Spleen (tissue), 11 donors: ENCODE measurements at regions not wholly inside any gene's neighbourhood (a gene's known extent, or its start where the extent isn't known, plus 50 kb on each side); places are given as distances from the start of the nearest gene placed in this dataset.

Source experiments
- DNase-seq: peaks from one replicate; pipeline ENCODE4 v3.0.0-alpha.2; 2020
- H3K27ac ChIP-seq, 8 donors: fragments of 200-600 bp; sonication (generic) in 7 of 8; 1 replicate in 4 of 8; 2 replicates in 4 of 8; pipeline versions ENCODE4 v1.5.0 to v1.8.0; 2016 to 2021; ENCODE audit warnings: inconsistent platforms in 4 of 8, mild to moderate bottlenecking in 4 of 8, moderate library complexity in 1 of 8
- H3K27me3 ChIP-seq, 7 donors: fragments of 200-600 bp; sonication (generic) in 6 of 7; replicated peaks in 1 of 7; 1 replicate in 4 of 7; 2 replicates in 3 of 7; pipeline versions ENCODE4 v1.5.0 to v1.8.0; 2016 to 2021; ENCODE audit warnings: inconsistent platforms in 3 of 7, mild to moderate bottlenecking in 1 of 7
- H3K36me3 ChIP-seq, 6 donors: fragments of 200-600 bp; sonication (generic) in 5 of 6; 1 replicate in 4 of 6; 2 replicates in 2 of 6; pipeline versions ENCODE4 v1.5.0 to v1.8.0; 2016 to 2021; ENCODE audit warnings: inconsistent platforms in 2 of 6
- H3K4me1 ChIP-seq, 6 donors: fragments of 200-600 bp; sonication (generic) in 5 of 6; 1 replicate in 3 of 6; 2 replicates in 3 of 6; pipeline versions ENCODE4 v1.5.0 to v1.8.0; 2016 to 2021; ENCODE audit warnings: inconsistent platforms in 3 of 6
- H3K4me3 ChIP-seq, 8 donors: fragments of 200-600 bp; sonication (generic) in 7 of 8; 1 replicate in 4 of 8; 2 replicates in 4 of 8; pipeline versions ENCODE4 v1.5.0 to v1.8.0; 2016 to 2021; ENCODE audit warnings: inconsistent platforms in 4 of 8, mild to moderate bottlenecking in 4 of 8, moderate library complexity in 2 of 8
- H3K9me3 ChIP-seq, 8 donors: fragments of 200-600 bp; sonication (generic) in 7 of 8; 1 replicate in 4 of 8; 2 replicates in 4 of 8; pipeline versions ENCODE4 v1.5.0 to v1.8.0; 2016 to 2021; ENCODE audit warnings: inconsistent platforms in 4 of 8
- CTCF ChIP-seq, 11 experiments: fragments of 200-600 bp in 7 of 11; fragments of 450-650 bp in 4 of 11; sonication (generic) in 4 of 11; IDR thresholded peaks in 8 of 11; conservative IDR thresholded peaks in 3 of 11; 1 replicate in 7 of 11; 2 replicates in 4 of 11; pipeline versions ENCODE4 v1.4.0 to v1.8.0; 2016 to 2021; ENCODE audit warnings: antibody characterized with exemption in 11 of 11, inconsistent platforms in 4 of 11, mild to moderate bottlenecking in 1 of 11
- POLR2A ChIP-seq, 3 donors: fragments of 450-650 bp; IDR thresholded peaks; one replicate each; pipeline ENCODE4 v1.5.1; 2017; ENCODE audit warnings: antibody characterized with exemption in 3 of 3, mild to moderate bottlenecking in 1 of 3
- POLR2AphosphoS5 ChIP-seq, 3 donors: sonication (generic); formaldehyde crosslinking; IDR thresholded peaks; one replicate each; pipeline ENCODE4 v1.5.1; 2017; ENCODE audit warnings: antibody characterized with exemption in 3 of 3
- WGBS, 5 donors: extraction: QIAGEN DNeasy Blood & Tissue Kit in 3 of 5; methylation state at CpG; one replicate each; pipeline versions ENCODE4 v1.1.5 to v1.1.7; 2013 to 2018; 5-methylcytosine and 5-hydroxymethylcytosine counted together
- intact Hi-C: fragments of 100-400 bp; cut with DNase I; formaldehyde crosslinking; loops from one replicate; pipeline ENCODE4 v1.15.0; 2023; ENCODE audit warnings: low total_unique reads
- donor health status: healthy with polysubstance abuse.
- donor health status: DM: no; HTN: no; CAD: no; lungs with moderate emphysema.
- donor health status: DM: no; HTN: no; CAD: no.
- donor health status: Bipolar disorder and iron deficiency.
- donor health status: healthy.
- donor health status: DM: no; HTN: no; CAD: no.
- donor health status: DM: yes; HTN: yes; CAD: no.

DNA sequence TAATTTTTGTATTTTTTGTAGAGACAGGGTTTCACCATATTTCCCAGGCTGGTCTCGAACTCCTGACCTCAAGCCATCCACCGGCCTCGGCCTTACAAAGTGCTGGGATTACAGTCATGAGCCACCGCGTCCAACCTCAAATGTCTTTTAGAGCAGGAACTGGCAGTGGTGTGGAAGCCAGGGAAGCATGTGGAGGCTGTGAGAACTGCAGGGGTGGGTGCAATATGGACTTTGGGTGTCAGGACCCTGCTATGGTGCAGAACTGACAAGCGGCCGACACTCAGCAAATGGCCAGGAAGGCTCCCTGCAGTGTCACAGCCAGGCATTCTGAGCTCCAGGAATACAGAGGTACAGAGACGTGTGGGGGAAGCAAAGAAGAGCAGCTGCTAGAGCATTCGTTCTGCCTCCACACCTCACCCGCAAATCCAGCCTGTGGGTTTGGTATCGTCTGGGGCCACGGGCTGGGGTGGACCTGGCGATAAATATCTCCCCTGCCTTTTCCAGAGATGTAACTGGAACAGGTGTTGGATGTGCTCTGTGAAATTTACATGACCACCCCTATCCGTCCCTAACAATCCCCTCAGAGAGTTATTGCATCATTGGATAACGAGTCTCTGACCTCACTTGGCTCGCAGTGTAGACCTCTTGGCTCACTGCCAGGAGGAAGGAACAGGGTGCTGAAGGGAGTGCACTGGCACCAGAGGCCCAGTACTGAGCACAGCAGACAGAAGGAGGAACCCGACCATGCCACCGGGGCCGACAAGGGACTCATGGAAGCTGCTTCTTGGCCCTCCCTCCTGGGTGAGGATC is 624.7 kb upstream of the B3GAT1 start:
- 70 to 79% (median 75%) methylated on average over 16 to 19 of the region's 19 CpGs for WGBS, 5 donors
- DNase-seq = no peak
- H3K4me1 ChIP-seq = no peaks in the 10 kb centered on the region
- H3K27me3 ChIP-seq = peaks cover 0 to 18% (median 0%) of the 10 kb centered on the region in 7 donors
- intact Hi-C loops = no loop called here
- TF ChIP-seq CTCF (IDR thresholded peaks at IDR 0.05 in 8 of 11, conservative IDR thresholded peaks at IDR 0.05 in 3 of 11) = no peak
- no peak for TF ChIP-seq POLR2AphosphoS5 (IDR thresholded peaks at IDR 0.05)
- TF ChIP-seq POLR2A (IDR thresholded peaks at IDR 0.05) = no peak
- H3K36me3 ChIP-seq = no peaks in the 10 kb centered on the region
- no peak overlapping the region for H3K27ac ChIP-seq
- H3K9me3 ChIP-seq = no peaks in the 10 kb centered on the region
- H3K4me3 ChIP-seq = no peak overlapping the region

GRCh38 chr11:135035282-135035681 is 623.2 kb upstream of the B3GAT1 start:
- H3K36me3 ChIP-seq = no peaks in the 10 kb centered on the region
- no peak overlapping the region for H3K27ac ChIP-seq
- H3K4me1 ChIP-seq = peaks cover 0 to 6% (median 0%) of the 10 kb centered on the region in 6 donors
- TF ChIP-seq POLR2A (IDR thresholded peaks at IDR 0.05) (no peak), POLR2AphosphoS5 (IDR thresholded peaks at IDR 0.05) (no peak), CTCF (IDR thresholded peaks at IDR 0.05 in 8 of 11, conservative IDR thresholded peaks at IDR 0.05 in 3 of 11) (no peak)
- no peak overlapping the region for H3K4me3 ChIP-seq
- peaks cover 0 to 26% (median 0%) of the 10 kb centered on the region in 7 donors for H3K27me3 ChIP-seq
- no peak for DNase-seq
- WGBS, 5 donors = 81 to 90% (median 83%) methylated on average over 3 of the region's 3 CpGs
- H3K9me3 ChIP-seq = no peaks in the 10 kb centered on the region
- intact Hi-C loops = no loop called here

GRCh38 chr11:135033540-135033939 is 621.5 kb upstream of the B3GAT1 start:
- no peaks in the 10 kb centered on the region for H3K9me3 ChIP-seq
- no peak for DNase-seq
- H3K27ac ChIP-seq = no peak overlapping the region
- intact Hi-C loops = no loop called here
- H3K4me3 ChIP-seq = no peak overlapping the region
- WGBS, 5 donors = 21 to 34% (median 23%) methylated on average over 5 of the region's 5 CpGs
- H3K27me3 ChIP-seq = peaks cover 0 to 28% (median 0%) of the 10 kb centered on the region in 7 donors
- peaks cover 0 to 6% (median 0%) of the 10 kb centered on the region in 6 donors for H3K4me1 ChIP-seq
- H3K36me3 ChIP-seq = no peaks in the 10 kb centered on the region
- TF ChIP-seq POLR2A (IDR thresholded peaks at IDR 0.05) (no peak), POLR2AphosphoS5 (IDR thresholded peaks at IDR 0.05) (no peak), CTCF (IDR thresholded peaks at IDR 0.05 in 8 of 11, conservative IDR thresholded peaks at IDR 0.05 in 3 of 11) (no peak)

- WGBS, 5 donors = 49 to 61% (median 59%) methylated on average over 8 of the region's 8 CpGs
Measured at GRCh38 chr11:135031205-135031989, 619.4 kb upstream of the B3GAT1 start.

More at GRCh38 chr11:135031205-135031989, 619.4 kb upstream of the B3GAT1 start:
- Histone ChIP-seq H3K4me1 (peaks cover 0 to 6% (median 0%) of the 10 kb centered on the region in 6 donors), H3K27me3 (peaks cover 0 to 18% (median 0%) of the 10 kb centered on the region in 7 donors), H3K27ac (no peak overlapping the region), H3K4me3 (no peak overlapping the region), H3K9me3 (no peaks in the 10 kb centered on the region), H3K36me3 (no peaks in the 10 kb centered on the region)
- DNase-seq = no peak
- TF ChIP-seq POLR2AphosphoS5 (IDR thresholded peaks at IDR 0.05) (no peak), CTCF (IDR thresholded peaks at IDR 0.05 in 8 of 11, conservative IDR thresholded peaks at IDR 0.05 in 3 of 11) (no peak), POLR2A (IDR thresholded peaks at IDR 0.05) (no peak)
- intact Hi-C loops = no loop called here
